GM23338 (cell line): ENCODE measurements at regions not wholly inside any gene's neighbourhood (a gene's known extent, or its start where the extent isn't known, plus 50 kb on each side); places are given as distances from the start of the nearest gene placed in this dataset.

Experiments used
- ATAC-seq: fragments of 200-7000 bp; cut with Tn5 transposase; 3 replicates; pipeline ENCODE4 v1.9.1; 2020
- DNase-seq: peaks from one replicate; pipeline ENCODE4 v3.0.0-alpha.2; 2015; ENCODE audit warnings: low spot score
- H2AFZ ChIP-seq: fragments of 200-600 bp; sonication (generic); 2 replicates; pipeline ENCODE4 v1.8.0; 2016; ENCODE audit warnings: antibody characterized with exemption, mild to moderate bottlenecking, moderate library complexity
- H3F3A ChIP-seq: fragments of 200-600 bp; sonication (generic); replicated peaks from 2 replicates; pipeline ENCODE4 v1.8.0; 2017; ENCODE audit warnings: antibody characterized with exemption, mixed run types, low read depth
- H3K27ac ChIP-seq: fragments of 200-600 bp; sonication (generic); 2 replicates; pipeline ENCODE4 v1.6.1; 2016; ENCODE audit warnings: low read depth
- H3K27me3 ChIP-seq: fragments of 200-600 bp; sonication (generic); 2 replicates; pipeline ENCODE4 v1.8.0; 2016; ENCODE audit warnings: mild to moderate bottlenecking, mixed run types, moderate library complexity; ENCODE audit not compliant: insufficient read depth
- H3K36me3 ChIP-seq: fragments of 200-600 bp; sonication (generic); 2 replicates; pipeline ENCODE4 v1.8.0; 2016; ENCODE audit warnings: mild to moderate bottlenecking; ENCODE audit not compliant: insufficient read depth
- H3K4me1 ChIP-seq: fragments of 200-600 bp; sonication (generic); 2 replicates; pipeline ENCODE4 v1.8.0; 2016; ENCODE audit warnings: mild to moderate bottlenecking, moderate library complexity; ENCODE audit not compliant: insufficient read depth
- H3K4me2 ChIP-seq: fragments of 200-600 bp; sonication (generic); 2 replicates; pipeline ENCODE4 v1.7.1; 2017; ENCODE audit warnings: mixed run types
- H3K4me3 ChIP-seq: fragments of 200-600 bp; sonication (generic); 2 replicates; pipeline ENCODE4 v1.6.1; 2016; ENCODE audit warnings: mixed run types
- H3K79me2 ChIP-seq: fragments of 200-600 bp; sonication (generic); replicated peaks from 2 replicates; pipeline ENCODE4 v1.8.0; 2017; ENCODE audit warnings: mild to moderate bottlenecking; ENCODE audit not compliant: insufficient read depth
- H3K9me2 ChIP-seq: fragments of 200-600 bp; sonication (generic); 2 replicates; pipeline ENCODE4 v1.8.0; 2017; ENCODE audit not compliant: insufficient read depth
- H4K20me1 ChIP-seq: fragments of 200-600 bp; sonication (generic); replicated peaks from 2 replicates; pipeline ENCODE4 v1.8.0; 2017; ENCODE audit warnings: mild to moderate bottlenecking; ENCODE audit not compliant: insufficient read depth
- H3K27ac Mint-ChIP-seq: 2 replicates; pipeline ENCODE4 v1.8.0; 2020; ENCODE audit warnings: inconsistent platforms, mild to moderate bottlenecking, moderate library complexity, mixed read lengths
- H3K27me3 Mint-ChIP-seq: 3 replicates; pipeline ENCODE4 v1.8.0; 2022; ENCODE audit warnings: low read depth, mild to moderate bottlenecking, moderate library complexity, mixed read lengths, inconsistent platforms; ENCODE audit not compliant: insufficient read depth, poor library complexity
- H3K36me3 Mint-ChIP-seq: 3 replicates; pipeline ENCODE4 v1.8.0; 2021; ENCODE audit warnings: low read depth, mild to moderate bottlenecking, inconsistent platforms, moderate library complexity, mixed read lengths
- H3K4me1 Mint-ChIP-seq: 3 replicates; pipeline ENCODE4 v1.8.0; 2020; ENCODE audit warnings: mild to moderate bottlenecking, inconsistent platforms, mixed read lengths
- H3K4me3 Mint-ChIP-seq: 3 replicates; pipeline ENCODE4 v1.8.0; 2021; ENCODE audit warnings: moderate library complexity, mild to moderate bottlenecking, inconsistent platforms, mixed read lengths
- H3K9me3 Mint-ChIP-seq: 3 replicates; pipeline ENCODE4 v1.8.0; 2020; ENCODE audit warnings: moderate library complexity, mild to moderate bottlenecking, inconsistent platforms, mixed read lengths
- CREB1 ChIP-seq: fragments of 250-450 bp; sonication (Bioruptor Pico); IDR thresholded peaks from 2 replicates; pipeline ENCODE4 v1.5.0; 2020; ENCODE audit warnings: low read depth, mild to moderate bottlenecking, moderate library complexity
- CTCF ChIP-seq, 2 experiments: fragments of 200-600 bp in 1 of 2; sonication (generic) in 1 of 2; conservative IDR thresholded peaks; 2 replicates each; pipeline versions ENCODE4 v1.5.1 to v1.6.1; 2016 to 2017; ENCODE audit warnings: antibody characterized with exemption in 2 of 2, low read depth in 2 of 2, mild to moderate bottlenecking in 2 of 2, moderate library complexity in 1 of 2
- EZH2 ChIP-seq: fragments of 200-600 bp; sonication (generic); IDR thresholded peaks from one replicate; pipeline ENCODE4 v1.8.0; 2017; ENCODE audit warnings: antibody characterized with exemption, mild to moderate bottlenecking, low read depth; ENCODE audit not compliant: unreplicated experiment
- EZH2phosphoT487 ChIP-seq: fragments of 200-600 bp; sonication (generic); IDR thresholded peaks from one replicate; pipeline ENCODE4 v1.8.1; 2018; ENCODE audit warnings: antibody characterized with exemption; ENCODE audit not compliant: unreplicated experiment
- JUNB ChIP-seq: IDR thresholded peaks from one replicate; pipeline ENCODE4 v1.6.1; 2016; ENCODE audit warnings: antibody characterized with exemption; ENCODE audit not compliant: unreplicated experiment
- NANOG ChIP-seq: IDR thresholded peaks from 2 replicates; pipeline ENCODE4 v1.6.1; 2016; ENCODE audit warnings: antibody characterized with exemption, borderline replicate concordance
- POLR2AphosphoS5 ChIP-seq: IDR thresholded peaks from 2 replicates; pipeline ENCODE4 v1.6.1; 2016; ENCODE audit warnings: antibody characterized with exemption, low read depth
- REST ChIP-seq: IDR thresholded peaks from one replicate; pipeline ENCODE4 v1.6.1; 2018; ENCODE audit warnings: antibody characterized with exemption; ENCODE audit not compliant: unreplicated experiment
- STAT1 ChIP-seq: IDR thresholded peaks from one replicate; pipeline ENCODE4 v1.6.1; 2016; ENCODE audit warnings: antibody characterized with exemption; ENCODE audit not compliant: unreplicated experiment
- ZNF114 ChIP-seq: fragments of 250-450 bp; sonication (Bioruptor Pico); IDR thresholded peaks from 2 replicates; pipeline ENCODE4 v1.5.0; 2020; ENCODE audit warnings: mild to moderate bottlenecking, moderate library complexity
- ZNF331 ChIP-seq: fragments of 250-450 bp; sonication (Bioruptor Pico); IDR thresholded peaks from 2 replicates; pipeline ENCODE4 v1.5.0; 2020; ENCODE audit warnings: low read depth, mild to moderate bottlenecking, moderate library complexity
- ZNF462 ChIP-seq: fragments of 250-450 bp; sonication (Bioruptor Pico); IDR thresholded peaks from 2 replicates; pipeline ENCODE4 v1.5.0; 2020; ENCODE audit warnings: mild to moderate bottlenecking, moderate library complexity
- TF ChIP-seq, protein P1 (sequence below): IDR thresholded peaks from 2 replicates; pipeline ENCODE4 v1.6.1; 2016; ENCODE audit warnings: antibody characterized with exemption

DNA sequence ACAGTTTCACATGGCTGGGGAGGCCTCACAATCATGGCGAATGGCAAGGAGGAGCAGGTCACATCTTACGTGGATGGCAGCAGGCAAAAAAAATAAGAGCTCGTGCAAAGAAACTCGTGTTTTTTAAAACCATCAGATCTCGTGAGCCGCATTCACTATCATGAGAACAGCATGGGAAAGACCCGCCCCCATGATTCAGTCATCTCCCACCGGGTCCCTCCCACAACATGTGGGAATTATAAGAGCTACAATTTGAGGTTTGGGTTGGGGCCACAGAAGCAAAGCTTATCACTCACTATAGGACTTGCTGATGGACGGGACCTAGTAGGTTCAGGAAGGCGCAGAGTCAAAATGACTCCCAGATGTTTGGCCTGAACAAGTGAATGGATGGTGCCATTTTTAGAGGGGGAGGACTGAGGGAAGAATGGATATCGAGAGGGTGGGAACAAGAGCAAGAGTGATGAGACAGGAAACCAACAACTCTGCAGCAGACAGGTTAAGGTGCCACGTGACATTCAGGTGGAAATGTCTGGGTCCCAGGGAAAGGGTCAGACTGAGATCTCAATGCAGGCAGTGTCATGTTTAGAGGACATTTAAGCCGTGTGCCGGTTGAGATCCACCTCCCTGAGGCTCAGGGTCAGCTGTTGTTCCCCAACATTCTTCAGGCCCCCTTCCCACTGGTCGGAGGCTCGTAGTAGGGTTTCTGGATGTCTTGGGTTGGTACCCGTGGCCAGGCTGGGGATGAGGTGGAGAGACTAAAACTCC lies 85.7 kb downstream of the MYCN start:
- no peaks in the 10 kb centered on the region for H4K20me1 ChIP-seq
- peaks cover 6% of the 10 kb centered on the region; the same call in 1 of the 2 replicates for H3F3A ChIP-seq
- H3K27ac ChIP-seq = no peak overlapping the region
- Mint-ChIP-seq H3K36me3 (no peaks in the 10 kb centered on the region; the same call in 2 of the 3 replicates), H3K27ac (no peak overlapping the region), H3K4me3 (no peak overlapping the region; the same call in 2 of the 3 replicates), H3K27me3 (peaks cover 1% of the 10 kb centered on the region), H3K4me1 (peaks cover 48% of the 10 kb centered on the region), H3K9me3 (peaks cover 3% of the 10 kb centered on the region; the same call in 1 of the 3 replicates)
- no peaks in the 10 kb centered on the region for H3K9me2 ChIP-seq
- H3K4me1 ChIP-seq = peaks cover 46% of the 10 kb centered on the region
- ATAC-seq (no peak), DNase-seq (no peak)
- no peaks in the 10 kb centered on the region for H3K36me3 ChIP-seq
- H2AFZ ChIP-seq = peak overlapping the region; percentile 72; the same call in 1 of the 2 replicates
- TF ChIP-seq CTCF (conservative IDR thresholded peaks at IDR 0.05; ENCODE audit: low read depth in 2 of 2) (no peak), JUNB (no peak), STAT1 (no peak), CREB1 (CRISPR knock-in tag) (no peak), ZNF462 (CRISPR knock-in tag) (no peak), REST (no peak), NANOG (no peak), EZH2phosphoT487 (no peak), POLR2AphosphoS5 (no peak), ZNF114 (CRISPR knock-in tag) (no peak), ZNF331 (CRISPR knock-in tag) (no peak), EZH2 (no peak)
- TF ChIP-seq, protein P1, sequence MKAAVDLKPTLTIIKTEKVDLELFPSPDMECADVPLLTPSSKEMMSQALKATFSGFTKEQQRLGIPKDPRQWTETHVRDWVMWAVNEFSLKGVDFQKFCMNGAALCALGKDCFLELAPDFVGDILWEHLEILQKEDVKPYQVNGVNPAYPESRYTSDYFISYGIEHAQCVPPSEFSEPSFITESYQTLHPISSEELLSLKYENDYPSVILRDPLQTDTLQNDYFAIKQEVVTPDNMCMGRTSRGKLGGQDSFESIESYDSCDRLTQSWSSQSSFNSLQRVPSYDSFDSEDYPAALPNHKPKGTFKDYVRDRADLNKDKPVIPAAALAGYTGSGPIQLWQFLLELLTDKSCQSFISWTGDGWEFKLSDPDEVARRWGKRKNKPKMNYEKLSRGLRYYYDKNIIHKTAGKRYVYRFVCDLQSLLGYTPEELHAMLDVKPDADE = no peak
- no peak overlapping the region for H3K4me3 ChIP-seq
- no peak overlapping the region for H3K4me2 ChIP-seq
- no peaks in the 10 kb centered on the region for H3K79me2 ChIP-seq
- H3K27me3 ChIP-seq = no peaks in the 10 kb centered on the region
